ENCODE measurements at regions not wholly inside any gene's neighbourhood (a gene's known extent, or its start where the extent isn't known, plus 50 kb on each side); places are given as distances from the start of the nearest gene placed in this dataset.

GRCh38 chr1:186577633-186578032, 102.6 kb downstream of the PTGS2 start:
- Histone ChIP-seq H3K27me3 (no peaks in the 10 kb centered on the region), H3K36me3 (no peaks in the 10 kb centered on the region), H3K4me3 (ENCODE audit: low read depth in 1 of 2, low read length in 1 of 2) (no peak overlapping the region), H3K9me3 (no peaks in the 10 kb centered on the region), H3K27ac (no peak overlapping the region), H3K4me1 (ENCODE audit: control insufficient read depth in 1 of 2, insufficient read depth in 1 of 2, low read depth in 1 of 2, low read length in 1 of 2) (peaks cover 12 to 15% of the 10 kb centered on the region in 2 experiments)
- no peak for TF ChIP-seq CTCF (IDR thresholded peaks at IDR 0.05)

GRCh38 chr1:186577216-186577615, 103.0 kb downstream of the PTGS2 start:
- H3K27ac ChIP-seq: no peak overlapping the region
- no peak overlapping the region for H3K4me3 ChIP-seq (ENCODE audit: low read depth in 1 of 2, low read length in 1 of 2)
- H3K36me3 ChIP-seq: no peaks in the 10 kb centered on the region
- H3K9me3 ChIP-seq: no peaks in the 10 kb centered on the region
- H3K27me3 ChIP-seq: no peaks in the 10 kb centered on the region
- no peak for TF ChIP-seq CTCF (IDR thresholded peaks at IDR 0.05)
- H3K4me1 ChIP-seq (ENCODE audit: control insufficient read depth in 1 of 2, insufficient read depth in 1 of 2, low read depth in 1 of 2, low read length in 1 of 2): peaks cover 12 to 15% of the 10 kb centered on the region in 2 experiments

GRCh38 chr1:186575348-186575747, 104.9 kb downstream of the PTGS2 start:
- no peak for TF ChIP-seq CTCF (IDR thresholded peaks at IDR 0.05)
- Histone ChIP-seq H3K27ac (peak overlapping the region; percentile 51), H3K4me1 (ENCODE audit: control insufficient read depth in 1 of 2, insufficient read depth in 1 of 2, low read depth in 1 of 2, low read length in 1 of 2) (peaks cover 12 to 15% of the 10 kb centered on the region in 2 experiments), H3K27me3 (no peaks in the 10 kb centered on the region), H3K4me3 (ENCODE audit: low read depth in 1 of 2, low read length in 1 of 2) (no peak overlapping the region), H3K9me3 (no peaks in the 10 kb centered on the region), H3K36me3 (no peaks in the 10 kb centered on the region)

GRCh38 chr1:186574926-186575325, 105.3 kb downstream of the PTGS2 start:
- Histone ChIP-seq H3K9me3 (no peaks in the 10 kb centered on the region), H3K36me3 (no peaks in the 10 kb centered on the region), H3K4me1 (ENCODE audit: control insufficient read depth in 1 of 2, insufficient read depth in 1 of 2, low read depth in 1 of 2, low read length in 1 of 2) (peaks cover 12 to 15% of the 10 kb centered on the region in 2 experiments), H3K4me3 (ENCODE audit: low read depth in 1 of 2, low read length in 1 of 2) (no peak overlapping the region), H3K27ac (no peak overlapping the region), H3K27me3 (no peaks in the 10 kb centered on the region)
- TF ChIP-seq CTCF (IDR thresholded peaks at IDR 0.05): no peak

GRCh38 chr1:186572509-186572908, 107.7 kb downstream of the PTGS2 start:
- H3K27ac ChIP-seq: no peak overlapping the region
- no peaks in the 10 kb centered on the region for H3K9me3 ChIP-seq
- H3K27me3 ChIP-seq: no peaks in the 10 kb centered on the region
- H3K4me1 ChIP-seq (ENCODE audit: control insufficient read depth in 1 of 2, insufficient read depth in 1 of 2, low read depth in 1 of 2, low read length in 1 of 2): peaks cover 12 to 15% of the 10 kb centered on the region in 2 experiments
- H3K36me3 ChIP-seq: no peaks in the 10 kb centered on the region
- H3K4me3 ChIP-seq (ENCODE audit: low read depth in 1 of 2, low read length in 1 of 2): no peak overlapping the region
- no peak for TF ChIP-seq CTCF (IDR thresholded peaks at IDR 0.05)

GRCh38 chr1:186571771-186572170, 108.5 kb downstream of the PTGS2 start:
- H3K4me3 ChIP-seq (ENCODE audit: low read depth in 1 of 2, low read length in 1 of 2): no peak overlapping the region
- no peak overlapping the region for H3K27ac ChIP-seq
- TF ChIP-seq CTCF (IDR thresholded peaks at IDR 0.05): no peak
- H3K36me3 ChIP-seq: no peaks in the 10 kb centered on the region
- H3K4me1 ChIP-seq (ENCODE audit: control insufficient read depth in 1 of 2, insufficient read depth in 1 of 2, low read depth in 1 of 2, low read length in 1 of 2): peaks cover 12 to 15% of the 10 kb centered on the region in 2 experiments
- no peaks in the 10 kb centered on the region for H3K27me3 ChIP-seq
- H3K9me3 ChIP-seq: no peaks in the 10 kb centered on the region

Data from neutrophil (primary cell).